Amygdala (tissue), 56 donors: ENCODE measurements at regions not wholly inside any gene's neighbourhood (a gene's known extent, or its start where the extent isn't known, plus 50 kb on each side); places are given as distances from the start of the nearest gene placed in this dataset.

ENCODE experiments used
- DNase-seq, 56 donors: peaks; one replicate each; lab custom pipeline; 2025; lab: John Stamatoyannopoulos, UW

DNA sequence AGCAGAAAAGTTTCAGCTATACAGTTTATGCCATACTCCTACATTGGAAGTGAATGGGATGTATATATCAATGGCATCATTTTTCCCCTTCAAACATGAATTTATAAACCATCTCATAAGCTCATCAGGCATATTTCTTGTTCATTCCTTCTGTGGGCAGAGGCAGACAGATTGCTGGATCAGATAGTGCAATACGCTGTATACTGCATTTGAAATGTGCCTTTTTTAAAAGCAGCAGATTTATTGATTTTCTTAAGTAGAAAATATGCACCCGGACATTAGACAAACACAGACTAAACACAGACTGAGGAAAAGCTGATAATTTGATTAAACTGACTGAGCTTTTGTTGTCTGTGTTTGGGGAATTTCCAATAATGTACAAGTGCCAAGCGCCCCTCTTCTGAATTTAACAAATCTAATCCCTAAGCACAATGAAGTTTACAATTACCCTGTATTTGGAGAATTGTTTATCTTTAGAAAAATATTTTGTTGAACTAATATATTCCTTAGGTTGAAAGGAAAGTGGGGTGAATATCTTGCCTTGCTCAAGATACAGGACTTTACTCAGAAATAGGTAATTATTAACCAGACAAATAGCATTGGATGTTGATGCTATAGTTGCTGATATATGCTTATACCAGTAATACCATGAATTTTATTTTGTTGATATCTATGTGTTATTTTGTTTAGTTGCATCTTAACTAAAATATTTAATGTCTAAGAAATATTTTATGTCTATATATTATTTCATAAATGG, 566.6 kb upstream of the MEF2C start:
- DNase-seq = no peak

GRCh38 chr5:89447027-89447426, 564.0 kb upstream of the MEF2C start:
- no peak for DNase-seq

- DNase-seq = peak in 23 of 56 donors; percentile 1 to 39 (median 10)
Observed at GRCh38 chr5:89445106-89445745, 562.2 kb upstream of the MEF2C start.

- no peak for DNase-seq
Observed at GRCh38 chr5:89444088-89444487, 561.1 kb upstream of the MEF2C start.

DNA sequence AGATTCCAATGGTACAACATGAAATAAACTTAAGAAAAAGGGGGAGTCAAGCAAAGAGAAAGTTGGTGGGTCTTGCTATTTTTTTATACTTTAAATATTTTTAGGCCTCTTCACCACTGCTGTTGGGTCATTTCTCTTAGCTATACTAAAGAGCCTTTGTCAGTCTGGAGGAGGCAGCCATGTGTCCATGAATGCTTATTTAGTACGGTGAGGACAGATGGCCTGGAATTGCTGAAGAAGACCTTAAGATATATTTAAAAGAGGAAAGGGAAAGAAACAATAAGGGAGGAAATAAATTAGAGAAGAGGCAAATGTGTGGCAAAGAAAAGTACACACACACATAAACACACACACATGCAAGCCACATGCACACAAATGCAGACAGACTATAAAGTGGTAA, 560.5 kb upstream of the MEF2C start:
- no peak for DNase-seq

- no peak for DNase-seq
Observed at GRCh38 chr5:89441965-89442364, 559.0 kb upstream of the MEF2C start.

DNA sequence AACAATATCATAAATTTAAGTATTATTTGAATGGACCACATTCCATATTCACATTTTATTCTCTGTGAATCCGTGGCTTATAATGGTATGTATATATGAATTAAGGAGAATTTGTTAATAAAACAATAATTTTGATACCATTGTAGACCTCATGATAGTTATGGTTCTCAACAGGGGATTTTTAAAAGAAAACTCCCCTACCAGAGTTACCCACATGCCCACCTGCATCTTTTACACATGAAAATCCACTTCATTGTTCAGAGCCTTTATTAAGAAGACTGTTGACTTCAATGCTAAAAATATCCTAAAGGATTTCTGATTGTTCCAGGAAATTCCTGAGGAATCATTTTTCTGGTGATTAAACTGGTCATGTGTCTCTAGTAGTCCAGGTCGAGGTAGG, 557.7 kb upstream of the MEF2C start:
- DNase-seq = no peak

DNA sequence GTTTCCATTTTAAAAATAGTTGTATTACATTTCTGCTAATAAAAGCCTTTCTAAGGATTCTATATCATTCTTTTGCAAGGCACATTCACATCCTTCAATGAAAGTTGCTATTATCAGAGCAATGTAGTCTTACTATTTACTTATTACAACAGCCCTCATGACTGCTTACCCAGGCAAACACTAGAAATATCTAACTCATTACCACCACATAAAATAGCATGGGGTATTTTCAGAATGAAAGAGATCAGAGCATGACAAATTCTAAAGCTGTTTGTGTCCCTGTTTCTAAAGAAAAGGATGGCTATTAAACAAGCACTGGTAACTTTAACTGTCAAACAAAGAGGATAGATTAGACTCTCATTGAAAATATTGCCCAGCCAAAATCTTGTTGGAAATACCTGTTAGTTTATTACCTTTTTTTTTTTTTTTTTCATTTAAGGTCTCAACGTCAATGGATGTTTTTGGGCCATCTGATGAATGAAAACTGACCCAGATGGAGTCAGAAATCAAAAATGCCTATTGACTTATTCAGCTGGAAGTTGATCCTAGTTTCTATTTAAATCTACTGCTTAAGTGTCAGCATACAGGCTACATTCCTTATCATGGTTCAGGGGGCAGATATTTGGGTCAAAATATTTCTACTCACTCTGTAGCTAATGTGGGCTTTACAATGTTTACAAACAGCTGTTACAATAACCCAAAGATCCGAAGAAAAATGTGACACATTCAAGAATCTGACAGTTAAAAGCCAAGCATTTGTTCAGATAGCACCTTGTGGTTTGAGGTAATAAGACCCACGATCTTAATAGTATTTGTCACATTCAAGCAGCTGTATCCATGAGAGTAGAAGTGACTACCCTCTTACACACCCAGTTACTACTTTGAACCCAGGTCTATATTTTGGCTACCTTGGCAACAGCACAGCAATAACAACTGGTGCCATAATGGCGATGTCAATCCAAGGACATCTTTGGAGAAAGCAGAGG, 554.8 kb upstream of the MEF2C start:
- DNase-seq = no peak

GRCh38 chr5:89436464-89436863, 553.5 kb upstream of the MEF2C start:
- DNase-seq = no peak

DNA sequence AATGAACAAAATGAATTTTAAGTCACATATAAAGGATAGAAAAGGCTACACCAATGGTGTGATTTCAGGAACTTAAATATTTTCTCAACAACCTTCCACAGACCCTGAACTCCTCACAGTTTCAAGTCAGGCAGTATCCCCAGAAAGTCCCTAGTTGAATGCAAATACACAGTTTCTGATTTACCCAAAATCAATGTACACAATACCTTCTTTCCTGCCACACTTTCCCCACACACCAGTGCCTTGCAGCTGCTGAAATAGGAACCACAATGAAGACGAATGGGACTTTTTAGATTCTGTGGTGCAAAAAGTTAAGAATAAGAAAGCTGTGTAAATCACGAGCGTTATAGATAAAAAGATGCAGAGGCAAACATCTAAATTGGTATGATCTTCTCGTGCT, 552.4 kb upstream of the MEF2C start:
- no peak for DNase-seq

DNA sequence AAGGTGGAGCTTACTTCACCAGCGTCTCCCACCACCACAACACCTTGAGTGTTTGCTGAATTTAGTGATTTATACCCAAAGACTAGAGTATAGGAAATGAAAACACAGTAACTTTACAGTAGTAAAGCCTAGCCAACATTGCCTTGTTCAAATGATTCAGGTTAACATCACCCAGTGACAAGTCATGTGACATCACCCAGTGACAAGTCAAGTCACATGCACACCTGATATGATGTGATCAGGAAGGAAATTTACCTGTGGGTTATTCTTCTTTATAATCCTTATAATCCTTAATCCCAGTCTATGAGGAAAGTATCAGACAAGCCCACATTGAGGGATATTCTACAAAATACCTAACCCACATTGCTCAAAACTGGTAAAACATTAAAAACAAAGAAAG, 545.6 kb upstream of the MEF2C start:
- DNase-seq = no peak

GRCh38 chr5:89425062-89425461, 542.1 kb upstream of the MEF2C start:
- DNase-seq = no peak

DNA sequence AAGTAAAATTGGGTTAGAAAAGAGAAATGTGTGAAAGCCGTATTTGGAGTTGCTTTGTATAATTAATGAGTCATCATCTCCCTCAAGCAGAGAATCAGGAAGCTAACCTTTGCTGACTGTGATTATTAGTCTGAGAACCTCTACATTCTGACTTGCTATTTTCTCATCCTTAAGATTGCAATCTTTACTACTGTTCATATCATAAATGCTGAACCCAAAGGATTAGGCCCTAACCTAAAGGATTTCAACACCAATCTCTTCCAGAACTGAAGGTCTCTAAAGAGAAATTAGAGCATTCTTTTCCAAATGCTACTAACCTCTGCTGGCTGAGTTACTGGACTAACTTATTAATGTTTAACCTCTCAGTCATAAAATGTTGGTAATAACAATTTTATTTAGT, 538.1 kb upstream of the MEF2C start:
- no peak for DNase-seq

DNA sequence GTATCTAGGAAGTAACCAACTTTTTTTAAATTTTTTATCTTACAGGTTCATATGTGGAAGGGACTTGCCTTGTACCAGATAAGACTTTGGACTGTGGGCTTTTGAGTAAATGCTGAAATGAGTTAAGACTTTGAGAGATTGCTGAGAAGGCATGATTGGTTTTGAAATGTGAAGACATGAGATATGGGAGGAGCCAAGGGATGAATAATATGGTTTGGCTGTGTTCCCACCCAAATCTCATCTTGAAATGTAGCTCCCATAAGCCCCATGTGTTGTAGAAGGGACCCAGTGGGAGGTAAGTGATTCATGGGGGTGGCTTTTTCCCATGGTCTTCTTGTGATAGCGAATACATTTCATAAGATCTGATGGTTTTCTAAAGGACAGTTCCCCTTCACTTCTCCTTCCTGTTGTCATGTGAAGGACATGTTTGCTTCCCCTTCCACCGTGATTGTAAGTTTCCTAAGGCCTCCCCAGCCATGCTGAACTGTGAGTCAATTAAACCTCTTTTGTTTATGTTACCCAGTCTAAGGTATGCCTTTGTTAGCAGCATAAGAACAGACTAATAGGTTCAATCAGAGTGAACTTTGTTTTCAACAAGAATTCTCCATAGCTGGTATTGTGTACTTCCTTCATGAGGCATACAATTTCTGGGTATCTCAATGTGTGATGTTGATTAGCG, 535.6 kb upstream of the MEF2C start:
- no peak for DNase-seq

DNA sequence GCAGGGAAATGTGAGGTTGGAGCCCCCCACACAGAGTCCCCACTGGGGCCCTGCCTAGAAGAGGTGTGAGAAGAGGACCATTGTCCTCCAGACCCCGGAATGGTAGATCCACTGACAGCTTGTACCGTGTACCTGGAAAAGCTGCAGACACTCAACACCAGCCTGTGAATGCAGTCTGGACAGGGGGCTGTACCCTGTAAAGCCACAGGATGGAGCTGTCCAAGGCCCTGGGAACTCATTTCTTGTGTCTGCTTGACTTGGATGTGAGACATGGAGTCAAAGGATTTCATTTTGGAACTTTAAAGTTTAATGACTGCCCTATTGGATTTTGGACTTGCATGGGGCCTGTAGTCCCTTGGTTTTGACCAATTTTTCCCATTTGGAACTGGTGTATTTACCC, 535.0 kb upstream of the MEF2C start:
- no peak for DNase-seq

- DNase-seq = no peak
Observed at GRCh38 chr5:89417515-89417914, 534.5 kb upstream of the MEF2C start.

DNA sequence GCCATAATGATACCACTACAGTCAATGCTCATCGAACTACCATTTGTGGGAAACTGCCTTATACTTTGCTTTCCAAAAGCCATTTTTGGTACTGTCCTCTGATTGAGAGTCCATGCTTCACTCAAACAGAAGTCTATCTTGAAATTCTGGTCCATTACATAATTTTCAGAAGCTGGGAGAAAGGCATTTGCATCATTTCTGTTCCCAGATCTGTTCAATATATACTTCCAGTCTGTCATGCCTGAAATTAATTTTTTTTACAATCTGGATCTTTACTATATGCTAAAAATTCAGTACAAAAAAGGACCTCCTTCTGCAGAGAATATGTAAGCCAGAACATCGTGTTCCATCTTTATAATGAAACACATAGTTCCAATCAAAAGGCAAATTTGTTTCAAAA, 528.9 kb upstream of the MEF2C start:
- no peak for DNase-seq

- no peak for DNase-seq
Observed at GRCh38 chr5:89407054-89407453, 524.1 kb upstream of the MEF2C start.

DNA sequence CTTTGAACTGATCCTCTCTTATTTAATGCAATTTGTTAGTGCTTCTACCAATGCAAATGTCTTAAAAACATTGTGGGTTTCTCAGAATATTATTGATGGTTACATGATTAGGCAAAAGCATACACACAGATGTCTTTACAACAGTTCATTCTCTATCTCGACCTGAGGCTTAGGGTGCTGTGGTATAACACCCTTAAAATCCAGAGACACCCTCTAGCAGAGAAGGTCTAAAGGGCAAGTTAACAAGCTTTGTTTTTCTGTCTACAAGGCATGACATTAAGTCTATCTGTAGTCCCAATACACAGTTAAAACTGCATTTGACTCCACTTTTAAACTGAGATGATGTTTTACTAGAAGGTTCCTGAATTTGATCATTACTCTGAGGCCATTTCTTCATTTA, 518.7 kb upstream of the MEF2C start:
- DNase-seq = no peak

GRCh38 chr5:89401012-89401411, 518.0 kb upstream of the MEF2C start:
- DNase-seq = no peak

- no peak for DNase-seq
Observed at GRCh38 chr5:89399548-89399947, 516.6 kb upstream of the MEF2C start.
